ENCODE measurements at regions not wholly inside any gene's neighbourhood (a gene's known extent, or its start where the extent isn't known, plus 50 kb on each side); places are given as distances from the start of the nearest gene placed in this dataset.

DNA sequence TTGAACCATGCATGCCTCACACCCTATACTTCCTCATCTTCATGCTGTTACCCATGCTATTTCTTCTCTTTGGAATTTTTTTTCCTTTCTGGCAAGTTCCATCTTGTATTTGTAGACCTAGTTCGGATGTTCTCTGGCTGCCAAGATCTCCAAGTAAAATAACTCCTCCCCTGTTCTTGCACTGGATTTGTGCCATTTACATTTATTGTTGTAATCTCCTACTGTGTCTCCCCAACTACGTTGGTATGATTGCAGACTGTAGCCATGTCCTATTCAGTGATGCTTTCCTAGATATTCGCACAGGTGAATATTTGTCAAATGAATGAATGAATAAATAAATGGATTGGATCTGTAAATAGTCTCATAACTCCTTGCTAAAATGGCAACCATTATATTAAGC lies 546.0 kb downstream of the MN1 start:
- H3K9ac ChIP-seq (replicated peaks in 1 of 4; ENCODE audit: extremely low read depth in 1 of 4, low read depth in 3 of 4, low read length in 3 of 4): no peak overlapping the region
- no peaks in the 10 kb centered on the region for H3K79me1 ChIP-seq (ENCODE audit: low read depth, low read length)
- no peak overlapping the region for H2AK5ac ChIP-seq (ENCODE audit: low read depth, low read length)
- FAIRE-seq: no peak
- H2BK20ac ChIP-seq (ENCODE audit: low read length): no peak overlapping the region
- no peak overlapping the region for H2AFZ ChIP-seq (ENCODE audit: low read length)
- POLR2A ChIA-PET (ENCODE audit: partially characterized antibody): no interaction called here
- H3K23ac ChIP-seq (ENCODE audit: insufficient read length): no peak overlapping the region
- H3K4me2 ChIP-seq (ENCODE audit: insufficient read depth in 1 of 2, low read depth in 2 of 2, low read length in 2 of 2): no peak overlapping the region
- H3K9me3 ChIP-seq (ENCODE audit: insufficient read depth in 2 of 2, low read depth in 1 of 2, low read length in 1 of 2): peaks cover 5 to 8% of the 10 kb centered on the region in 2 experiments; a peak in 2 of 4 replicates
- H3K79me2 ChIP-seq (ENCODE audit: control insufficient read depth in 1 of 2, insufficient read depth in 2 of 2, low read length in 2 of 2): no peaks in the 10 kb centered on the region
- H4K20me1 ChIP-seq (replicated peaks in 1 of 2; ENCODE audit: control insufficient read depth in 1 of 2, insufficient read depth in 2 of 2, low read length in 2 of 2): no peaks in the 10 kb centered on the region
- DNase-seq (ENCODE audit: low read depth in 1 of 2, low spot score in 2 of 2): no peak
- H2BK120ac ChIP-seq (replicated peaks; ENCODE audit: low read depth, low read length): no peak overlapping the region
- no peak overlapping the region for H3K4ac ChIP-seq (replicated peaks; ENCODE audit: insufficient read length, low read depth, low read length)
- no peak overlapping the region for H3K14ac ChIP-seq (ENCODE audit: insufficient read length)
- H2BK12ac ChIP-seq (ENCODE audit: low read depth, low read length): no peak overlapping the region
- no peak overlapping the region for H3K27ac ChIP-seq (ENCODE audit: low read depth, low read length)
- 82% methylated on average over 3 of the region's 3 CpGs; no CpG with 5 or more reads in 1 of the 2 experiments for WGBS, 2 experiments (ENCODE audit: extremely low coverage in 1 of 2, insufficient coverage in 1 of 2, insufficient read length in 1 of 2, insufficient replicate concordance in 2 of 2, low coverage in 1 of 2, low lambda C conversion rate in 2 of 2, missing lambda C conversion rate in 1 of 2)
- H3K56ac ChIP-seq (replicated peaks; ENCODE audit: insufficient read length, low read depth, low read length): no peak overlapping the region
- no peak overlapping the region for H4K91ac ChIP-seq (replicated peaks; ENCODE audit: insufficient read length, low read length)
- CTCF ChIA-PET (ENCODE audit: partially characterized antibody): no interaction called here
- no peak overlapping the region for H2BK5ac ChIP-seq (ENCODE audit: low read depth, low read length)
- H4K8ac ChIP-seq (ENCODE audit: extremely low read depth, insufficient read depth, low read length): no peak overlapping the region
- no peaks in the 10 kb centered on the region for H3K23me2 ChIP-seq (ENCODE audit: low read depth, low read length)
- no peaks in the 10 kb centered on the region; a peak in 1 of 7 replicates for H3K27me3 ChIP-seq (replicated peaks in 1 of 4; ENCODE audit: control insufficient read depth in 3 of 4, extremely low read depth in 1 of 4, insufficient read depth in 3 of 4, low read length in 3 of 4)
- H3K4me1 ChIP-seq (replicated peaks in 1 of 4; ENCODE audit: control insufficient read depth in 3 of 4, insufficient read depth in 4 of 4, low read length in 3 of 4): peaks cover 0 to 8% (median 0%) of the 10 kb centered on the region in 4 experiments; a peak in 4 of 7 replicates
- H2BK15ac ChIP-seq (ENCODE audit: low read length): no peak overlapping the region
- H3K18ac ChIP-seq (ENCODE audit: extremely low read depth, low read length): no peak overlapping the region
- no peak overlapping the region for H4K5ac ChIP-seq (ENCODE audit: insufficient read length, low read depth, low read length)
- no peak overlapping the region for H3K4me3 ChIP-seq (ENCODE audit: extremely low read depth in 1 of 4, insufficient read depth in 2 of 4, low read depth in 3 of 4, low read length in 4 of 4)
- H3K36me3 ChIP-seq (ENCODE audit: control insufficient read depth in 2 of 4, insufficient read depth in 4 of 4, low read length in 3 of 4): no peaks in the 10 kb centered on the region
- TF ChIP-seq, protein P1, sequence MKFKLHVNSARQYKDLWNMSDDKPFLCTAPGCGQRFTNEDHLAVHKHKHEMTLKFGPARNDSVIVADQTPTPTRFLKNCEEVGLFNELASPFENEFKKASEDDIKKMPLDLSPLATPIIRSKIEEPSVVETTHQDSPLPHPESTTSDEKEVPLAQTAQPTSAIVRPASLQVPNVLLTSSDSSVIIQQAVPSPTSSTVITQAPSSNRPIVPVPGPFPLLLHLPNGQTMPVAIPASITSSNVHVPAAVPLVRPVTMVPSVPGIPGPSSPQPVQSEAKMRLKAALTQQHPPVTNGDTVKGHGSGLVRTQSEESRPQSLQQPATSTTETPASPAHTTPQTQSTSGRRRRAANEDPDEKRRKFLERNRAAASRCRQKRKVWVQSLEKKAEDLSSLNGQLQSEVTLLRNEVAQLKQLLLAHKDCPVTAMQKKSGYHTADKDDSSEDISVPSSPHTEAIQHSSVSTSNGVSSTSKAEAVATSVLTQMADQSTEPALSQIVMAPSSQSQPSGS (IDR thresholded peaks at IDR 0.05; ENCODE audit: low read length): no peak
- TF ChIP-seq CTBP2 (IDR thresholded peaks at IDR 0.05; ENCODE audit: borderline replicate concordance, insufficient read depth, insufficient read length, low read length): no peak
- no peak for TF ChIP-seq BCL11A (IDR thresholded peaks at IDR 0.05; ENCODE audit: low read depth in 2 of 2, low read length in 2 of 2)
- TF ChIP-seq TEAD4 (IDR thresholded peaks at IDR 0.05; ENCODE audit: low read depth, low read length): no peak
- no peak for TF ChIP-seq RNF2 (IDR thresholded peaks at IDR 0.05; ENCODE audit: borderline replicate concordance, low read depth, low read length, missing control alignments, poor library complexity, severe bottlenecking)
- no peak for TF ChIP-seq SP2 (IDR thresholded peaks at IDR 0.05; ENCODE audit: low read length)
- no peak for TF ChIP-seq KDM5A (IDR thresholded peaks at IDR 0.05; ENCODE audit: low read length)
- TF ChIP-seq, protein P2, sequence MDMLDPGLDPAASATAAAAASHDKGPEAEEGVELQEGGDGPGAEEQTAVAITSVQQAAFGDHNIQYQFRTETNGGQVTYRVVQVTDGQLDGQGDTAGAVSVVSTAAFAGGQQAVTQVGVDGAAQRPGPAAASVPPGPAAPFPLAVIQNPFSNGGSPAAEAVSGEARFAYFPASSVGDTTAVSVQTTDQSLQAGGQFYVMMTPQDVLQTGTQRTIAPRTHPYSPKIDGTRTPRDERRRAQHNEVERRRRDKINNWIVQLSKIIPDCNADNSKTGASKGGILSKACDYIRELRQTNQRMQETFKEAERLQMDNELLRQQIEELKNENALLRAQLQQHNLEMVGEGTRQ (IDR thresholded peaks at IDR 0.05; ENCODE audit: low read length): no peak
- no peak for TF ChIP-seq SP1 (IDR thresholded peaks at IDR 0.05; ENCODE audit: low read depth, low read length)
- TF ChIP-seq PHF8 (conservative IDR thresholded peaks at IDR 0.05; ENCODE audit: low read depth, low read length): no peak
- TF ChIP-seq SUZ12 (IDR thresholded peaks at IDR 0.05; ENCODE audit: low read length): no peak
- TF ChIP-seq BRCA1 (IDR thresholded peaks at IDR 0.05; ENCODE audit: low read depth, low read length): no peak

All from H1 (cell line).